RWPE2 (cell line): ENCODE measurements at regions not wholly inside any gene's neighbourhood (a gene's known extent, or its start where the extent isn't known, plus 50 kb on each side); places are given as distances from the start of the nearest gene placed in this dataset.
A peak's percentile ranks its signal among the peaks of the same experiment; 100 is the strongest.
"Not testable (repeated sequence)": the region's sequence is repeated elsewhere in the genome, so short reads cannot be mapped to it uniquely, and the experiment has no call there.

ENCODE experiments used
- ATAC-seq: fragments of 200-7000 bp; cut with Tn5 transposase; 3 replicates; pipeline ENCODE4 v1.9.1; 2021; ENCODE audit warnings: low read depth
- DNase-seq: peaks from one replicate; pipeline ENCODE4 v3.0.0-alpha.2; 2020; ENCODE audit warnings: low spot score
- H3K27ac ChIP-seq: fragments of 450-650 bp; 2 replicates; pipeline ENCODE4 v1.5.1; 2017; ENCODE audit warnings: mild to moderate bottlenecking; ENCODE audit not compliant: poor library complexity, severe bottlenecking
- H3K27me3 ChIP-seq: fragments of 250-450 bp; sonication (Bioruptor Pico); 2 replicates; pipeline ENCODE4 v1.5.1; 2021; ENCODE audit warnings: mild to moderate bottlenecking, moderate library complexity; ENCODE audit not compliant: insufficient read depth, poor library complexity, severe bottlenecking
- H3K36me3 ChIP-seq: fragments of 250-450 bp; sonication (Bioruptor Pico); 2 replicates; pipeline ENCODE4 v1.5.1; 2020; ENCODE audit warnings: low read depth, mild to moderate bottlenecking, moderate library complexity
- H3K4me1 ChIP-seq: fragments of 250-450 bp; sonication (Bioruptor Pico); 2 replicates; pipeline ENCODE4 v1.5.1; 2021; ENCODE audit warnings: mild to moderate bottlenecking, moderate library complexity; ENCODE audit not compliant: insufficient read depth, poor library complexity, severe bottlenecking
- H3K4me3 ChIP-seq: fragments of 250-450 bp; sonication (Bioruptor Pico); 2 replicates; pipeline ENCODE4 v1.5.1; 2021; ENCODE audit warnings: mild to moderate bottlenecking, moderate library complexity; ENCODE audit not compliant: severe bottlenecking
- H3K9me3 ChIP-seq: fragments of 250-450 bp; sonication (Bioruptor Pico); 2 replicates; pipeline ENCODE4 v1.5.1; 2021; ENCODE audit warnings: mild to moderate bottlenecking, moderate library complexity; ENCODE audit not compliant: severe bottlenecking
- CTCF ChIP-seq: fragments of 450-650 bp; IDR thresholded peaks from one replicate; pipeline ENCODE4 v1.5.1; 2017; ENCODE audit warnings: mild to moderate bottlenecking, moderate library complexity; ENCODE audit not compliant: poor library complexity, severe bottlenecking

GRCh38 chr3:65013053-65013452 is 325.3 kb upstream of the ADAMTS9 start:
- no peaks in the 10 kb centered on the region for H3K4me1 ChIP-seq
- no peaks in the 10 kb centered on the region for H3K27me3 ChIP-seq
- H3K27ac ChIP-seq, result no peak overlapping the region
- no peak for TF ChIP-seq CTCF
- no peak overlapping the region for H3K4me3 ChIP-seq
- no peaks in the 10 kb centered on the region for H3K9me3 ChIP-seq
- DNase-seq (no peak), ATAC-seq (no peak)
- H3K36me3 ChIP-seq, result no peaks in the 10 kb centered on the region

DNA sequence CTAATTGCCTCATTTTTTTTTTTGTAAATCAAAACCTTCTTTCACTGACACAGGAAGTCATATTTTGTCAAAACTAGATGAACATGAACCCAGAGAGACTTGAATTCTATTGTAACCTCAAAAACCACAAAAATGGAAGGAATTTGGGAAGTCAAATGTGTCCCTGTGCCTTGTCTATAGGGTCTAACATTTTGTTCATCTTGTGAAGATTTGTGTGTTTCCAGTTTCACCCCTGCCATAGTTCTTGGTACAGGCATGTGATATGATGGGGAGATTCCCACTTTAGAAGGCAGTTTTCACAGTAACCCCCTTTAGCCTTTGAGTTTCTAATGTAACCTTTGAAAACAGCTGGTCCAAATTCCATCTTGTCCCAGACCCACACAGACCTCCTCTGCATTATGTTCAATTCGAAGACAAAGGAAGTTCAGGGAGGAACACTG is 318.5 kb upstream of the ADAMTS9 start:
- no peaks in the 10 kb centered on the region for H3K36me3 ChIP-seq
- no peak for ATAC-seq
- TF ChIP-seq CTCF, result no peak
- no peak overlapping the region for H3K4me3 ChIP-seq
- DNase-seq, result no peak
- H3K9me3 ChIP-seq, result no peaks in the 10 kb centered on the region
- peak overlapping the region; percentile 23 for H3K27ac ChIP-seq
- H3K4me1 ChIP-seq, result peaks cover 4% of the 10 kb centered on the region
- H3K27me3 ChIP-seq, result no peaks in the 10 kb centered on the region

GRCh38 chr3:65005486-65005885 is 317.7 kb upstream of the ADAMTS9 start:
- Histone ChIP-seq H3K36me3 (no peaks in the 10 kb centered on the region), H3K27ac (peak overlapping the region; percentile 23), H3K9me3 (no peaks in the 10 kb centered on the region), H3K4me1 (peaks cover 4% of the 10 kb centered on the region), H3K27me3 (no peaks in the 10 kb centered on the region), H3K4me3 (no peak overlapping the region)
- DNase-seq (no peak), ATAC-seq (no peak)
- TF ChIP-seq CTCF, result no peak

DNA sequence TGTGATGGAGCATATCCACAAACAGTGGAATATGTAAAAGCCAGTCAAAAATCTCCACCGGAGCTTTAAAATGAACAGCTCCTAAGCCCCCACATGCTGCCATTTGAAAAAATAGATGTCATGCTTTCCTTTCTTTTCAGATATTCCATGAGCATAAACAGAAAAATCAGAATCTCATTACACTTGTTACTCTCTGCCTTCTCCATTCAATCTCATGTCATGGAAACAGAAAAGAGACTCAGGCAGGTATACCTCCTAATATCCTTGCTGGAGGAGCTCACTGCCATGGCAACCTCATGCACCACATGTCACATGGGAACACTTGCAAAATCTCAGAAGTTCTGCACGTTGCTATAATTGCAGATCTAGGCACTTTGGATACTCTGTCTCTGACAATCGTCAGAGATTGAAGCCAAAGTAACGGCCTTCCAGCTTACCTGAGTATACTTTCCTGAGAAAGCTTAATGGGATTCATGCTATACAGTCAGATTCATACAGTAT is 317.0 kb upstream of the ADAMTS9 start:
- Histone ChIP-seq H3K27ac (no peak overlapping the region), H3K27me3 (no peaks in the 10 kb centered on the region), H3K4me3 (no peak overlapping the region), H3K9me3 (no peaks in the 10 kb centered on the region), H3K4me1 (peaks cover 4% of the 10 kb centered on the region), H3K36me3 (no peaks in the 10 kb centered on the region)
- no peak for TF ChIP-seq CTCF
- no peak for ATAC-seq
- DNase-seq, result no peak

- Histone ChIP-seq H3K27ac (no peak overlapping the region), H3K4me3 (no peak overlapping the region), H3K27me3 (no peaks in the 10 kb centered on the region), H3K4me1 (peaks cover 4% of the 10 kb centered on the region), H3K9me3 (no peaks in the 10 kb centered on the region), H3K36me3 (no peaks in the 10 kb centered on the region)
- no peak for TF ChIP-seq CTCF
- DNase-seq (no peak), ATAC-seq (no peak)
Observed at GRCh38 chr3:65004306-65004705, 316.5 kb upstream of the ADAMTS9 start.

GRCh38 chr3:65001119-65001518 is 313.3 kb upstream of the ADAMTS9 start:
- not testable (repeated sequence) for H3K27ac ChIP-seq, DNase-seq, H3K4me3 ChIP-seq, ATAC-seq, H3K4me1 ChIP-seq, H3K36me3 ChIP-seq, H3K27me3 ChIP-seq, H3K9me3 ChIP-seq
